Activated T-cell treated with anti-CD3 and anti-CD28 coated beads, Interleukin-2, amount 50 U/mL, for 48 hours (primary cell): ENCODE measurements at regions not wholly inside any gene's neighbourhood (a gene's known extent, or its start where the extent isn't known, plus 50 kb on each side); places are given as distances from the start of the nearest gene placed in this dataset.

Experiments
- DNase-seq, 2 experiments: peaks; one replicate each; pipeline ENCODE4 v3.0.0-alpha.2; 2020

- no peak for DNase-seq
Observed at GRCh38 chr4:3384771-3385710, 56.7 kb upstream of the HGFAC start.

- DNase-seq, result no peak
Observed at GRCh38 chr4:3385711-3386420, 55.9 kb upstream of the HGFAC start.

- no peak for DNase-seq
Observed at GRCh38 chr4:3386526-3386925, 55.2 kb upstream of the HGFAC start.

- DNase-seq, result no peak
Observed at GRCh38 chr4:3387154-3387942, 54.4 kb upstream of the HGFAC start.

GRCh38 chr4:3387943-3388361 lies 53.8 kb upstream of the HGFAC start:
- DNase-seq, result no peak

- DNase-seq, result no peak
Observed at GRCh38 chr4:3388471-3389232, 53.1 kb upstream of the HGFAC start.

- DNase-seq, result no peak
Observed at GRCh38 chr4:3389233-3390215, 52.2 kb upstream of the HGFAC start.

- DNase-seq, result no peak
Observed at GRCh38 chr4:3390288-3390811, 51.4 kb upstream of the HGFAC start.

- no peak for DNase-seq
Observed at GRCh38 chr4:3391422-3391821, 50.3 kb upstream of the HGFAC start.
